Smooth muscle cell (in vitro differentiated cells): ENCODE measurements at regions not wholly inside any gene's neighbourhood (a gene's known extent, or its start where the extent isn't known, plus 50 kb on each side); places are given as distances from the start of the nearest gene placed in this dataset.

Source experiments
- DNase-seq: peaks from one replicate; lab custom pipeline; 2025; ENCODE audit not compliant: unreplicated experiment; lab: John Stamatoyannopoulos, UW
- H2AFZ ChIP-seq: fragments of 200-600 bp; sonication (generic); 2 replicates; pipeline ENCODE4 v1.6.0; 2016; ENCODE audit warnings: antibody characterized with exemption, low read depth, mild to moderate bottlenecking
- H3F3A ChIP-seq: fragments of 200-600 bp; sonication (generic); 2 replicates; pipeline ENCODE4 v1.6.0; 2017; ENCODE audit warnings: antibody characterized with exemption, low read depth
- H3K27ac ChIP-seq: fragments of 200-600 bp; sonication (generic); 2 replicates; pipeline ENCODE4 v1.5.1; 2016; ENCODE audit warnings: low read depth, mild to moderate bottlenecking
- H3K27me3 ChIP-seq: fragments of 200-600 bp; sonication (generic); 2 replicates; pipeline ENCODE4 v1.6.1; 2016; ENCODE audit warnings: low read depth, mild to moderate bottlenecking
- H3K36me3 ChIP-seq: fragments of 200-600 bp; sonication (generic); 2 replicates; pipeline ENCODE4 v1.5.1; 2016; ENCODE audit warnings: low read depth
- H3K4me1 ChIP-seq: fragments of 200-600 bp; sonication (generic); 2 replicates; pipeline ENCODE4 v1.5.1; 2016; ENCODE audit warnings: low read depth
- H3K4me2 ChIP-seq: fragments of 200-600 bp; sonication (generic); 2 replicates; pipeline ENCODE4 v1.6.0; 2016; ENCODE audit warnings: mild to moderate bottlenecking
- H3K4me3 ChIP-seq: fragments of 200-600 bp; sonication (generic); 2 replicates; pipeline ENCODE4 v1.5.1; 2016; ENCODE audit warnings: mild to moderate bottlenecking
- H3K79me2 ChIP-seq: fragments of 200-600 bp; sonication (generic); 2 replicates; pipeline ENCODE4 v1.6.0; 2016; ENCODE audit warnings: low read depth, mild to moderate bottlenecking
- H3K9ac ChIP-seq: fragments of 200-600 bp; sonication (generic); 2 replicates; pipeline ENCODE4 v1.6.0; 2016; ENCODE audit warnings: low read depth
- H3K9me3 ChIP-seq: fragments of 200-600 bp; sonication (generic); replicated peaks from 2 replicates; pipeline ENCODE4 v1.5.1; 2016; ENCODE audit warnings: low read depth
- H4K20me1 ChIP-seq: fragments of 200-600 bp; sonication (generic); 2 replicates; pipeline ENCODE4 v1.6.0; 2016; ENCODE audit warnings: low read depth
- CTCF ChIP-seq: fragments of 200-600 bp; sonication (generic); IDR thresholded peaks from 2 replicates; pipeline ENCODE4 v1.5.1; 2017; ENCODE audit warnings: borderline replicate concordance, mild to moderate bottlenecking, antibody characterized with exemption; ENCODE audit not compliant: insufficient read depth, poor library complexity, severe bottlenecking
- WGBS: methylation state at CpG from one replicate; pipeline ENCODE4 v1.1.7; 2016; ENCODE audit warnings: low lambda C conversion rate; 5-methylcytosine and 5-hydroxymethylcytosine counted together

GRCh38 chr7:25379351-25380300 lies 151.3 kb upstream of the NPVF start:
- no peak overlapping the region for H3K9ac ChIP-seq
- no peak overlapping the region for H3K4me2 ChIP-seq
- H3K9me3 ChIP-seq: no peaks in the 10 kb centered on the region
- H3K36me3 ChIP-seq: no peaks in the 10 kb centered on the region
- no peak overlapping the region for H2AFZ ChIP-seq
- H3K79me2 ChIP-seq: no peaks in the 10 kb centered on the region
- no peaks in the 10 kb centered on the region for H3K27me3 ChIP-seq
- no peak overlapping the region for H3K27ac ChIP-seq
- 87% methylated on average over 5 of the region's 5 CpGs for WGBS
- no peaks in the 10 kb centered on the region for H4K20me1 ChIP-seq
- TF ChIP-seq CTCF: no peak
- no peaks in the 10 kb centered on the region for H3F3A ChIP-seq
- no peak overlapping the region for H3K4me3 ChIP-seq
- H3K4me1 ChIP-seq: no peaks in the 10 kb centered on the region
- no peak for DNase-seq

GRCh38 chr7:25381818-25382589 lies 153.7 kb upstream of the NPVF start:
- Histone ChIP-seq H3K4me3 (no peak overlapping the region), H3K9me3 (no peaks in the 10 kb centered on the region), H3K27ac (no peak overlapping the region), H3F3A (no peaks in the 10 kb centered on the region), H3K4me2 (no peak overlapping the region), H3K36me3 (no peaks in the 10 kb centered on the region), H4K20me1 (no peaks in the 10 kb centered on the region), H3K79me2 (no peaks in the 10 kb centered on the region), H3K4me1 (no peaks in the 10 kb centered on the region), H3K27me3 (no peaks in the 10 kb centered on the region), H2AFZ (no peak overlapping the region), H3K9ac (no peak overlapping the region)
- no peak for TF ChIP-seq CTCF
- DNase-seq: no peak
- WGBS: 92% methylated on average over 4 of the region's 4 CpGs

- Histone ChIP-seq H3K36me3 (no peaks in the 10 kb centered on the region), H3K79me2 (no peaks in the 10 kb centered on the region), H3K27me3 (no peaks in the 10 kb centered on the region), H3K9me3 (no peaks in the 10 kb centered on the region), H3K9ac (no peak overlapping the region), H3F3A (no peaks in the 10 kb centered on the region), H3K4me1 (no peaks in the 10 kb centered on the region), H3K4me3 (no peak overlapping the region), H3K4me2 (no peak overlapping the region), H2AFZ (no peak overlapping the region), H4K20me1 (no peaks in the 10 kb centered on the region), H3K27ac (no peak overlapping the region)
- no peak for TF ChIP-seq CTCF
- no peak for DNase-seq
- 85% methylated on average over 4 of the region's 4 CpGs for WGBS
These were observed 154.6 kb upstream of the NPVF start for GRCh38 chr7:25382869-25383268.
